Activated CD4-positive, alpha-beta T cell treated with anti-CD3 and anti-CD28 coated beads for 48 hours (primary cell): ENCODE measurements at regions not wholly inside any gene's neighbourhood (a gene's known extent, or its start where the extent isn't known, plus 50 kb on each side); places are given as distances from the start of the nearest gene placed in this dataset.

ENCODE experiments used
- DNase-seq: peaks from one replicate; pipeline ENCODE4 v3.0.0-alpha.2; 2020

DNA sequence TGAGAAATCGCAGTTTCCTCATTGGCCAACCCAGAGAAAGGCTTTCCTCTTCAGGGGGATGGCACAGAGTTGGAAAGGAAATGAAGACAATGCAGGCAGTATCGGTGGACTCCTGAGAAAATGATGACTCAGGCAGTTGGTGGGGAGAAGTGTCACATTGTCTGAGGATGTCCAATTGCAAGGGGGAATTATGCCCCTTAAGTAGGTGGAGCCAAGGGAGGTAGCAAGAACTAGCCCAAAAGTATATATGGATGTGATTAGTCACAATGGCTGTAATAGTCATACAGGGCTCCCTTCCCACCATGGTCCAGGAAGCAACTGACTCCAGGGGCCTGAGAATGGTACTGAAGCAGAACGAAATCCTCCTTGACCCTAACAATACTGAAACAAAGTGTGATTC is 58.3 kb upstream of the EGFR start:
- no peak for DNase-seq

DNA sequence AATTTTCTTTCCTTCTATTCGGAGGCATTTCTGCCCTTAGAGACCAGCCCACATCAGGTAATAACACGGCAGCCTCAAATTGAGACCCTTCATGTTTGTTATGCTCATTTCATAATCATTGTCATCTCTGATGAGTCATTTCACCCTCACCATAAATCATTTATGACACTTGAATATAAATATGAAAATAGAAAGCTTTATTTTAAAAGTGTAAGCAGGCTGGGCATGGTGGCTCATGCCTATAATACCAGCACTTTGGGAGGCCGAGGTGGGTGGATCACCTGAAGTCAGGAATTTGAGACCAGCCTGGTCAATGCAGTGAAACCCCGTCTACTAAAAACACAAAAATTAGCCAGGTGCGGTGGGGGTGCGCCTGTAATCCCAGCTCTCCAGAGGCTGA is 57.4 kb upstream of the EGFR start:
- no peak for DNase-seq

DNA sequence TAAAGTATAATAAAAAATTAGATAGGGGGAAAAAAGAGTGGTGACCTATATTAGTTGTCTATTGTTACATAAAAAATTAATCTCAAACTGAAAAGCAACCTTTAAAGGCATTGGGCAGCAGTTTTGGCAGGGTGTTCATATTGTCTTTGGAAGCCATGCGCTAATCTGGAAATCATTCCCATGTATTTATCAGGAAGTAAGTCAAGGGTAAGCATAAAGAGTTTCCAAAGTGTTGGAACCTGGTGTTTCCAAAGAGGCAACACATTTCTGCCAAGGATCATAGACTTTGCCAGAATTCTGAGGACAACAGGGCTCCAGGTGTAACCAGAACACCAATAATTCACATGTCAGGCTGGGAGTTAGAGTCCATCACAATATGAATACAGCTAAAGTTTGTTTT is 55.7 kb upstream of the EGFR start:
- no peak for DNase-seq

DNA sequence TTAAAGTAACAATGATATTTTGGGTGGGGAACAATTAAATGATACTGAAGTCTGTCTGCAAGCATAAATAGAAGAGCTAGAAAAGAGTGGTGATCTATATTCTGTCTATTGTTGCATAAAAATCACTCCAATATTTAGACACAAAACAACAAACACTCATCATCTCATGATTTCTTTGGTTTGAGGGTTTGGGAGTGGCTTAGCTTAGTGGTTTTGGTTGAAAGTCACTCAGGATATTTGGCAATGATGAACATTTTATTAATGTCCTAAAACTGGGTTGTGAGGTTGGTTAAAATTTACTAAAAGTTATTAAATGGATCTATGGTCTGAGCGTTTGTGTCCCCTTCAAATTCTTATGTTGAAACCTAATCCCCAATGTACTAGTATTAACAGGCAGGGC is 54.7 kb upstream of the EGFR start:
- no peak for DNase-seq

DNA sequence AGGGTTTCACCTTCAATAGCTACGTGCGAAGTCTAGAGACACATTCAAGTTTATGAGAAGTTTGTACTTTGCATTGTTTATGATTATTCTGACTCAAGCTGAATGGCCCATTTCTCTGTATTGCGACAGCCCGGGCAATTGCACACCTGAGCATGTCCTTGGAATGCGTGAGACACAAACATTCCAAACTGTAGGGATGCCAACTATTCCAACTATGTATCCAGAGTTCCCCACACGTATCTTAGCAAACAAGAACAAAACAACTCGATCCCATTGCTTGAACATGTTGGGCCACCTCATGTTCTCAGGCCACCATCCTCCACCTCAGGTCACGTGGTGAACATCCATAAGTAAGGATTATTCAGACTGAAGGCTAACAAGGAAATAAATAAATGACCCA is 51.4 kb upstream of the EGFR start:
- no peak for DNase-seq

DNA sequence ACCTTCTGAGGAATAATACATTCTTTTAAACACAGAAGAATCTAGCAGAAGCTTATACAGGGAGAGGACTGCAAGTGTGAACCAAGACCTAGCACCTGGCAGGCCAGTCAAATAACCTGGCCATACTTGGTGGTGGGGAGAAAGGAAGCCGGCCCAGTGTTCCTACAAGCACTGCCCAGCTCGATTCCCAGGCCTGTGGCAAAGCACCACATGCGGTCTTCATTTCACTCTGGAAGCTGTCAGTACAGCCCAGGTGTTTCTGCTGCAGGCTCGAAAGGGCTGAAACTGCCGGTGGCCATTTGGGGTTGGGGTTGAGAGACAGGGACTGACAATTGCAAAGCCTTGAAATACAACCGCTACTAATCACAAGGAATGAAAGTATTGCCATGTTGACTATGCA is 50.8 kb upstream of the EGFR start:
- no peak for DNase-seq
